GM23338 (cell line): ENCODE measurements at regions not wholly inside any gene's neighbourhood (a gene's known extent, or its start where the extent isn't known, plus 50 kb on each side); places are given as distances from the start of the nearest gene placed in this dataset.

Source experiments
- ATAC-seq: fragments of 200-7000 bp; cut with Tn5 transposase; 3 replicates; pipeline ENCODE4 v1.9.1; 2020
- DNase-seq: peaks from one replicate; pipeline ENCODE4 v3.0.0-alpha.2; 2015; ENCODE audit warnings: low spot score
- H2AFZ ChIP-seq: fragments of 200-600 bp; sonication (generic); 2 replicates; pipeline ENCODE4 v1.8.0; 2016; ENCODE audit warnings: antibody characterized with exemption, mild to moderate bottlenecking, moderate library complexity
- H3F3A ChIP-seq: fragments of 200-600 bp; sonication (generic); replicated peaks from 2 replicates; pipeline ENCODE4 v1.8.0; 2017; ENCODE audit warnings: antibody characterized with exemption, mixed run types, low read depth
- H3K27ac ChIP-seq: fragments of 200-600 bp; sonication (generic); 2 replicates; pipeline ENCODE4 v1.6.1; 2016; ENCODE audit warnings: low read depth
- H3K27me3 ChIP-seq: fragments of 200-600 bp; sonication (generic); 2 replicates; pipeline ENCODE4 v1.8.0; 2016; ENCODE audit warnings: mild to moderate bottlenecking, mixed run types, moderate library complexity; ENCODE audit not compliant: insufficient read depth
- H3K36me3 ChIP-seq: fragments of 200-600 bp; sonication (generic); 2 replicates; pipeline ENCODE4 v1.8.0; 2016; ENCODE audit warnings: mild to moderate bottlenecking; ENCODE audit not compliant: insufficient read depth
- H3K4me1 ChIP-seq: fragments of 200-600 bp; sonication (generic); 2 replicates; pipeline ENCODE4 v1.8.0; 2016; ENCODE audit warnings: mild to moderate bottlenecking, moderate library complexity; ENCODE audit not compliant: insufficient read depth
- H3K4me2 ChIP-seq: fragments of 200-600 bp; sonication (generic); 2 replicates; pipeline ENCODE4 v1.7.1; 2017; ENCODE audit warnings: mixed run types
- H3K4me3 ChIP-seq: fragments of 200-600 bp; sonication (generic); 2 replicates; pipeline ENCODE4 v1.6.1; 2016; ENCODE audit warnings: mixed run types
- H3K79me2 ChIP-seq: fragments of 200-600 bp; sonication (generic); replicated peaks from 2 replicates; pipeline ENCODE4 v1.8.0; 2017; ENCODE audit warnings: mild to moderate bottlenecking; ENCODE audit not compliant: insufficient read depth
- H3K9me2 ChIP-seq: fragments of 200-600 bp; sonication (generic); 2 replicates; pipeline ENCODE4 v1.8.0; 2017; ENCODE audit not compliant: insufficient read depth
- H4K20me1 ChIP-seq: fragments of 200-600 bp; sonication (generic); replicated peaks from 2 replicates; pipeline ENCODE4 v1.8.0; 2017; ENCODE audit warnings: mild to moderate bottlenecking; ENCODE audit not compliant: insufficient read depth
- H3K27ac Mint-ChIP-seq: 2 replicates; pipeline ENCODE4 v1.8.0; 2020; ENCODE audit warnings: inconsistent platforms, mild to moderate bottlenecking, moderate library complexity, mixed read lengths
- H3K27me3 Mint-ChIP-seq: 3 replicates; pipeline ENCODE4 v1.8.0; 2022; ENCODE audit warnings: low read depth, mild to moderate bottlenecking, moderate library complexity, mixed read lengths, inconsistent platforms; ENCODE audit not compliant: insufficient read depth, poor library complexity
- H3K36me3 Mint-ChIP-seq: 3 replicates; pipeline ENCODE4 v1.8.0; 2021; ENCODE audit warnings: low read depth, mild to moderate bottlenecking, inconsistent platforms, moderate library complexity, mixed read lengths
- H3K4me1 Mint-ChIP-seq: 3 replicates; pipeline ENCODE4 v1.8.0; 2020; ENCODE audit warnings: mild to moderate bottlenecking, inconsistent platforms, mixed read lengths
- H3K4me3 Mint-ChIP-seq: 3 replicates; pipeline ENCODE4 v1.8.0; 2021; ENCODE audit warnings: moderate library complexity, mild to moderate bottlenecking, inconsistent platforms, mixed read lengths
- H3K9me3 Mint-ChIP-seq: 3 replicates; pipeline ENCODE4 v1.8.0; 2020; ENCODE audit warnings: moderate library complexity, mild to moderate bottlenecking, inconsistent platforms, mixed read lengths
- EZH2 ChIP-seq: fragments of 200-600 bp; sonication (generic); IDR thresholded peaks from one replicate; pipeline ENCODE4 v1.8.0; 2017; ENCODE audit warnings: antibody characterized with exemption, mild to moderate bottlenecking, low read depth; ENCODE audit not compliant: unreplicated experiment
- EZH2phosphoT487 ChIP-seq: fragments of 200-600 bp; sonication (generic); IDR thresholded peaks from one replicate; pipeline ENCODE4 v1.8.1; 2018; ENCODE audit warnings: antibody characterized with exemption; ENCODE audit not compliant: unreplicated experiment
- NANOG ChIP-seq: IDR thresholded peaks from 2 replicates; pipeline ENCODE4 v1.6.1; 2016; ENCODE audit warnings: antibody characterized with exemption, borderline replicate concordance
- ZNF114 ChIP-seq: fragments of 250-450 bp; sonication (Bioruptor Pico); IDR thresholded peaks from 2 replicates; pipeline ENCODE4 v1.5.0; 2020; ENCODE audit warnings: mild to moderate bottlenecking, moderate library complexity
- TF ChIP-seq, protein P1 (sequence below): fragments of 250-450 bp; sonication (Bioruptor Pico); IDR thresholded peaks from 2 replicates; pipeline ENCODE4 v1.5.0; 2020; ENCODE audit warnings: mild to moderate bottlenecking, moderate library complexity
- TF ChIP-seq, protein P2 (sequence below), 2 experiments: fragments of 200-600 bp in 1 of 2; sonication (generic) in 1 of 2; conservative IDR thresholded peaks; 2 replicates each; pipeline versions ENCODE4 v1.5.1 to v1.6.1; 2016 to 2017; ENCODE audit warnings: antibody characterized with exemption in 2 of 2, low read depth in 2 of 2, mild to moderate bottlenecking in 2 of 2, moderate library complexity in 1 of 2

DNA sequence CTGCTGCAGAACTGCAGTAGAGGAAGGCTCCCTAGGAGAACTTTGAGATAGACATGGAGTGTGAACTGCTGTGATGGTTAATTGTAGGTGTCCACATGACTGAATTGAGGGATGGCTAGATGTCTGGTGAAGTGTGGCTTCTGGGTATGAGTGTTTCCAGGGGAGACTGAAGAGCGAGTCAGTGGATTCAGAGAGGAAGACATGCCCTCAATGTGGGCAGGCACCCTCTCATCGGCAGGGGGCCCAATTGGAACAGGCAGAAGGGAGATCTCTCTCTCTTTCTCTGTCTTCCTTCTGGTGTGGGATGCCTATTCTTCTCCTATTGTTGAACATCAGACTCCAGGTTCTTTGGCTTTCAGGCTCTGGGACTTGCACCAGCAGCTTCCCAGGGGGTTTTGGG, 304.7 kb upstream of the GATB start (continued):
- TF ChIP-seq, protein P1, sequence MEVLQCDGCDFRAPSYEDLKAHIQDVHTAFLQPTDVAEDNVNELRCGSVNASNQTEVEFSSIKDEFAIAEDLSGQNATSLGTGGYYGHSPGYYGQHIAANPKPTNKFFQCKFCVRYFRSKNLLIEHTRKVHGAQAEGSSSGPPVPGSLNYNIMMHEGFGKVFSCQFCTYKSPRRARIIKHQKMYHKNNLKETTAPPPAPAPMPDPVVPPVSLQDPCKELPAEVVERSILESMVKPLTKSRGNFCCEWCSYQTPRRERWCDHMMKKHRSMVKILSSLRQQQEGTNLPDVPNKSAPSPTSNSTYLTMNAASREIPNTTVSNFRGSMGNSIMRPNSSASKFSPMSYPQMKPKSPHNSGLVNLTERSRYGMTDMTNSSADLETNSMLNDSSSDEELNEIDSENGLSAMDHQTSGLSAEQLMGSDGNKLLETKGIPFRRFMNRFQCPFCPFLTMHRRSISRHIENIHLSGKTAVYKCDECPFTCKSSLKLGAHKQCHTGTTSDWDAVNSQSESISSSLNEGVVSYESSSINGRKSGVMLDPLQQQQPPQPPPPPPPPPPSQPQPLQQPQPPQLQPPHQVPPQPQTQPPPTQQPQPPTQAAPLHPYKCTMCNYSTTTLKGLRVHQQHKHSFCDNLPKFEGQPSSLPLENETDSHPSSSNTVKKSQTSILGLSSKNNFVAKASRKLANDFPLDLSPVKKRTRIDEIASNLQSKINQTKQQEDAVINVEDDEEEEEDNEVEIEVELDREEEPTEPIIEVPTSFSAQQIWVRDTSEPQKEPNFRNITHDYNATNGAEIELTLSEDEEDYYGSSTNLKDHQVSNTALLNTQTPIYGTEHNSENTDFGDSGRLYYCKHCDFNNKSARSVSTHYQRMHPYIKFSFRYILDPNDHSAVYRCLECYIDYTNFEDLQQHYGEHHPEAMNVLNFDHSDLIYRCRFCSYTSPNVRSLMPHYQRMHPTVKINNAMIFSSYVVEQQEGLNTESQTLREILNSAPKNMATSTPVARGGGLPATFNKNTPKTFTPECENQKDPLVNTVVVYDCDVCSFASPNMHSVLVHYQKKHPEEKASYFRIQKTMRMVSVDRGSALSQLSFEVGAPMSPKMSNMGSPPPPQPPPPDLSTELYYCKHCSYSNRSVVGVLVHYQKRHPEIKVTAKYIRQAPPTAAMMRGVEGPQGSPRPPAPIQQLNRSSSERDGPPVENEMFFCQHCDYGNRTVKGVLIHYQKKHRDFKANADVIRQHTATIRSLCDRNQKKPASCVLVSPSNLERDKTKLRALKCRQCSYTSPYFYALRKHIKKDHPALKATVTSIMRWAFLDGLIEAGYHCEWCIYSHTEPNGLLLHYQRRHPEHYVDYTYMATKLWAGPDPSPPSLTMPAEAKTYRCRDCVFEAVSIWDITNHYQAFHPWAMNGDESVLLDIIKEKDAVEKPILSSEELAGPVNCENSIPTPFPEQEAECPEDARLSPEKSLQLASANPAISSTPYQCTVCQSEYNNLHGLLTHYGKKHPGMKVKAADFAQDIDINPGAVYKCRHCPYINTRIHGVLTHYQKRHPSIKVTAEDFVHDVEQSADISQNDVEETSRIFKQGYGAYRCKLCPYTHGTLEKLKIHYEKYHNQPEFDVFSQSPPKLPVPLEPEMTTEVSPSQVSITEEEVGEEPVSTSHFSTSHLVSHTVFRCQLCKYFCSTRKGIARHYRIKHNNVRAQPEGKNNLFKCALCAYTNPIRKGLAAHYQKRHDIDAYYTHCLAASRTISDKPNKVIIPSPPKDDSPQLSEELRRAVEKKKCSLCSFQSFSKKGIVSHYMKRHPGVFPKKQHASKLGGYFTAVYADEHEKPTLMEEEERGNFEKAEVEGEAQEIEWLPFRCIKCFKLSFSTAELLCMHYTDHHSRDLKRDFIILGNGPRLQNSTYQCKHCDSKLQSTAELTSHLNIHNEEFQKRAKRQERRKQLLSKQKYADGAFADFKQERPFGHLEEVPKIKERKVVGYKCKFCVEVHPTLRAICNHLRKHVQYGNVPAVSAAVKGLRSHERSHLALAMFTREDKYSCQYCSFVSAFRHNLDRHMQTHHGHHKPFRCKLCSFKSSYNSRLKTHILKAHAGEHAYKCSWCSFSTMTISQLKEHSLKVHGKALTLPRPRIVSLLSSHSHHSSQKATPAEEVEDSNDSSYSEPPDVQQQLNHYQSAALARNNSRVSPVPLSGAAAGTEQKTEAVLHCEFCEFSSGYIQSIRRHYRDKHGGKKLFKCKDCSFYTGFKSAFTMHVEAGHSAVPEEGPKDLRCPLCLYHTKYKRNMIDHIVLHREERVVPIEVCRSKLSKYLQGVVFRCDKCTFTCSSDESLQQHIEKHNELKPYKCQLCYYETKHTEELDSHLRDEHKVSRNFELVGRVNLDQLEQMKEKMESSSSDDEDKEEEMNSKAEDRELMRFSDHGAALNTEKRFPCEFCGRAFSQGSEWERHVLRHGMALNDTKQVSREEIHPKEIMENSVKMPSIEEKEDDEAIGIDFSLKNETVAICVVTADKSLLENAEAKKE (CRISPR knock-in tag): no peak
- TF ChIP-seq EZH2phosphoT487 (no peak), ZNF114 (CRISPR knock-in tag) (no peak), EZH2 (no peak)

DNA sequence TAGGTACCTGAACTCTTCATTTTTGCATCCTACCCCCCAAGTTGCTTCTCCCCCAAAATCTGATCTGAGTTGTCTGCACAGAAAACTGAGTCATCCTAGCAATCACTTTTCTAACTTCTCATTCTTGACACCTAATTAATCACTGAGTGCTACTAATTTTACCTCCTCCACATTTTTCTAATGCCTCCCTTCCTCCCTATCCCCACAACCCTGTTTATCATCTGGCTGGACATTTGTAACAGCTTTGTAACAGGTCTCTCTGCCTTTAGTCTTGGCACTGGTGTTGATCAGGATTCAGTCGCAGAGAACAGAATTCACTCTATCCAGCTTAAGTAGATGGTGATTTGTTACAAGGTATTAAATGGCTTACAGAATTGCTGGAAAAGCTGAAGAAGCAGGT, 303.9 kb upstream of the GATB start:
- Mint-ChIP-seq H3K9me3 (no peaks in the 10 kb centered on the region), H3K4me1 (peaks cover 34% of the 10 kb centered on the region), H3K36me3 (no peaks in the 10 kb centered on the region), H3K4me3 (no peak overlapping the region), H3K27me3 (no peaks in the 10 kb centered on the region), H3K27ac (peak overlapping the region; percentile 61; the same call in 1 of the 2 replicates)
- DNase-seq (no peak), ATAC-seq (no peak)
- Histone ChIP-seq H4K20me1 (no peaks in the 10 kb centered on the region), H2AFZ (peak overlapping the region; percentile 47; the same call in 1 of the 2 replicates), H3K4me1 (peaks cover 29% of the 10 kb centered on the region), H3F3A (no peaks in the 10 kb centered on the region), H3K36me3 (no peaks in the 10 kb centered on the region), H3K27me3 (no peaks in the 10 kb centered on the region), H3K9me2 (peaks cover 10% of the 10 kb centered on the region; the same call in 1 of the 2 replicates), H3K79me2 (no peaks in the 10 kb centered on the region), H3K4me3 (no peak overlapping the region), H3K4me2 (no peak overlapping the region), H3K27ac (no peak overlapping the region)
- TF ChIP-seq, protein P1 (CRISPR knock-in tag): no peak
- TF ChIP-seq, protein P2, sequence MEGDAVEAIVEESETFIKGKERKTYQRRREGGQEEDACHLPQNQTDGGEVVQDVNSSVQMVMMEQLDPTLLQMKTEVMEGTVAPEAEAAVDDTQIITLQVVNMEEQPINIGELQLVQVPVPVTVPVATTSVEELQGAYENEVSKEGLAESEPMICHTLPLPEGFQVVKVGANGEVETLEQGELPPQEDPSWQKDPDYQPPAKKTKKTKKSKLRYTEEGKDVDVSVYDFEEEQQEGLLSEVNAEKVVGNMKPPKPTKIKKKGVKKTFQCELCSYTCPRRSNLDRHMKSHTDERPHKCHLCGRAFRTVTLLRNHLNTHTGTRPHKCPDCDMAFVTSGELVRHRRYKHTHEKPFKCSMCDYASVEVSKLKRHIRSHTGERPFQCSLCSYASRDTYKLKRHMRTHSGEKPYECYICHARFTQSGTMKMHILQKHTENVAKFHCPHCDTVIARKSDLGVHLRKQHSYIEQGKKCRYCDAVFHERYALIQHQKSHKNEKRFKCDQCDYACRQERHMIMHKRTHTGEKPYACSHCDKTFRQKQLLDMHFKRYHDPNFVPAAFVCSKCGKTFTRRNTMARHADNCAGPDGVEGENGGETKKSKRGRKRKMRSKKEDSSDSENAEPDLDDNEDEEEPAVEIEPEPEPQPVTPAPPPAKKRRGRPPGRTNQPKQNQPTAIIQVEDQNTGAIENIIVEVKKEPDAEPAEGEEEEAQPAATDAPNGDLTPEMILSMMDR (conservative IDR thresholded peaks at IDR 0.05; ENCODE audit: low read depth in 2 of 2): no peak
- no peak for TF ChIP-seq NANOG
